ENCODE measurements at regions not wholly inside any gene's neighbourhood (a gene's known extent, or its start where the extent isn't known, plus 50 kb on each side); places are given as distances from the start of the nearest gene placed in this dataset.

DNA sequence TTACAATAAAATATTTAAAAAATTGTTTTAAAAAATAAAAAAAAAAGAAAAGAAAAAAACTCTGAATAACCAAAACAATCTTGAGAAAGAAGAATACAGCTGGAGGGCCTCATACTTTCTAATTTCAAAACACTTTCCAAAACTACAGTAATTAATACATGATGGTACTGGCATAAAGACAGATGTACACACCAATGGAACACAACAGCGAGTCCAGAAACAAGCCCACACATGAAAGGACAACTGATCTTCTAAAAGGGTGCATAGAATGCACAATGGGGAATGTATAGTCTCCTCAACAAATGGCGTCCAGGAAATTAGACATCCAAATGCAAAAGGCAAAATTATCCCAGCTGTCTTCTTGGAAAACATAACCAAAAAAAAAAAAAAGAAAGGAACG lies 99.6 kb downstream of the LURAP1L start:
- 97% methylated on average over 2 of the region's 3 CpGs for WGBS
- Histone ChIP-seq H3K4me1 (ENCODE audit: insufficient read depth, low read length) (no peaks in the 10 kb centered on the region), H3K4me3 (ENCODE audit: low read length) (no peak overlapping the region), H3K36me3 (ENCODE audit: insufficient read depth, low read length) (no peaks in the 10 kb centered on the region), H3K27me3 (ENCODE audit: insufficient read depth, low read length) (no peaks in the 10 kb centered on the region), H3K27ac (ENCODE audit: low read depth, low read length) (no peak overlapping the region), H3K9me3 (ENCODE audit: insufficient read depth, low read depth, low read length) (no peaks in the 10 kb centered on the region), H3K9ac (ENCODE audit: low read depth, low read length) (no peak overlapping the region)

DNA sequence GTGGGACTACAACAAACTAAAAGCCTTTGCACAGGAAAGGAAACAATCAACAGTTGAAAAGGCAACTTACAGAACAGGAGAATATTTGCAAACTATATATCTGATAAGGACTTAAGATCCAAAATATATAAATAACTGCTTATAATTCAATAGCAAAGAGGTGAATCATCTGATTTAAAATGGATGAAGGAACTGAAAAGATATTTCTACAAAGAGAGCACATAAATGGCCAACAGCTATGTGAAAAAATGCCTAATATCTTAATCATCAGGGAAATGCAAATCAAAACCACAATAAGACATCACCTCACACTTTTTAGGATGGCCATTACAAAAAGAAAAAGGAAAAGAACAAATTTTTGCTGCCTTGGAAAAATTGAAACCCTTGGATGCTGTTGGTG lies 100.4 kb downstream of the LURAP1L start:
- Histone ChIP-seq H3K9me3 (ENCODE audit: insufficient read depth, low read depth, low read length) (no peaks in the 10 kb centered on the region), H3K9ac (ENCODE audit: low read depth, low read length) (no peak overlapping the region), H3K27me3 (ENCODE audit: insufficient read depth, low read length) (no peaks in the 10 kb centered on the region), H3K36me3 (ENCODE audit: insufficient read depth, low read length) (no peaks in the 10 kb centered on the region), H3K4me1 (ENCODE audit: insufficient read depth, low read length) (no peaks in the 10 kb centered on the region), H3K27ac (ENCODE audit: low read depth, low read length) (no peak overlapping the region), H3K4me3 (ENCODE audit: low read length) (no peak overlapping the region)

GRCh38 chr9:12876872-12877271 lies 102.1 kb downstream of the LURAP1L start:
- Histone ChIP-seq H3K27ac (ENCODE audit: low read depth, low read length) (no peak overlapping the region), H3K36me3 (ENCODE audit: insufficient read depth, low read length) (no peaks in the 10 kb centered on the region), H3K4me1 (ENCODE audit: insufficient read depth, low read length) (no peaks in the 10 kb centered on the region), H3K27me3 (ENCODE audit: insufficient read depth, low read length) (no peaks in the 10 kb centered on the region), H3K9me3 (ENCODE audit: insufficient read depth, low read depth, low read length) (no peaks in the 10 kb centered on the region), H3K4me3 (ENCODE audit: low read length) (no peak overlapping the region), H3K9ac (ENCODE audit: low read depth, low read length) (no peak overlapping the region)
- WGBS: 47% methylated on average over 2 of the region's 2 CpGs

GRCh38 chr9:12878351-12878978 lies 103.6 kb downstream of the LURAP1L start:
- 77% methylated on average over 2 of the region's 5 CpGs for WGBS
- Histone ChIP-seq H3K9ac (ENCODE audit: low read depth, low read length) (no peak overlapping the region), H3K27ac (ENCODE audit: low read depth, low read length) (no peak overlapping the region), H3K36me3 (ENCODE audit: insufficient read depth, low read length) (no peaks in the 10 kb centered on the region), H3K4me1 (ENCODE audit: insufficient read depth, low read length) (no peaks in the 10 kb centered on the region), H3K9me3 (ENCODE audit: insufficient read depth, low read depth, low read length) (no peaks in the 10 kb centered on the region), H3K27me3 (ENCODE audit: insufficient read depth, low read length) (no peaks in the 10 kb centered on the region), H3K4me3 (ENCODE audit: low read length) (no peak overlapping the region)

DNA sequence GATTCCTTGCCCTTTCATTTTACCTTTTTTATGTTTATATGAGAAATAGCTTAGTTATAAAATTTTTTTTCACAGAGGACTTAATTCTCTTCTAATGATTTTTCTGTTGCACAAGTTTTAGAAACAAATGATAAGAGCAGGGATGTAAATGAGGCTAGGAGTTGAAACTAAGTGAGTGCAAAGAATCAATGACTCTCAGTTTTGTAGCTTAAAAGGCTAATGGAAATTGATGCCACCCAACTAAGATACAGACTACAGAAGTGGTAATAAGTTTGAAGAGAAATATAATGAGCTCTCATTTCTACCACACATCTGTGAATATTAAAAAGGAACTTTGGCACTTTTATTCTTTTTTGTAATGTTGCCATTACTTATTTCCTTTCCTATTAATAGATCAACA lies 105.1 kb downstream of the LURAP1L start:
- H3K9ac ChIP-seq (ENCODE audit: low read depth, low read length): no peak overlapping the region
- H3K36me3 ChIP-seq (ENCODE audit: insufficient read depth, low read length): no peaks in the 10 kb centered on the region
- no peak overlapping the region for H3K4me3 ChIP-seq (ENCODE audit: low read length)
- no peak overlapping the region for H3K27ac ChIP-seq (ENCODE audit: low read depth, low read length)
- no peaks in the 10 kb centered on the region for H3K27me3 ChIP-seq (ENCODE audit: insufficient read depth, low read length)
- H3K4me1 ChIP-seq (ENCODE audit: insufficient read depth, low read length): no peaks in the 10 kb centered on the region
- no peaks in the 10 kb centered on the region for H3K9me3 ChIP-seq (ENCODE audit: insufficient read depth, low read depth, low read length)

DNA sequence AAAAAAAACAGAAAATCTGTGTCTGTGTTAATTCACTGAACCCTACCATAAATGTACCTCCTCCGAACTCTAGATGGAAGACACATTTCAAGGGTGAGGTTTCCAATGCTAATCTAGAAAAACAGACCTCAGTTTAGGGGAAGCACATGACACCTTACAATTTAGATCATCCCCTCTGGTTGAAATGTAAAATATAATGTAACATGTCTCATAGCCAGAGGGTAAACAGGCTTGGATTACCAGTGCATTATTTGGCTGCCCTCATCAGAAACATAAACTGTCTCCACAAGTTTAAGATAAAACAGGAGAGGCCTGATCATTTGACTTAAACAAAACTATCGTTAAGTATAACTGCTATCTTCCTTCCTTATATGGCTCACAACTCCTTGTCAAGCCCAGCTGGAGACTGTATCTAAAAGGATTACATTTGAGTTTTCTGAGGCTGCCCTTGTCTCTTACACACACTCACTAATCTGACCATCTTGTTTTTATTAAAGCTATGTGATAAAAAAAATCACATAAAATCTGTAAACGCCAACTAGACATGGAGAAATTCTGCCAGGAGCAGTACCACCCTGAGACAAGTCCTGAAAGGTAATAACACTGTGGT lies 105.7 kb downstream of the LURAP1L start:
- WGBS: 85% methylated on average over 3 of the region's 3 CpGs
- Histone ChIP-seq H3K36me3 (ENCODE audit: insufficient read depth, low read length) (no peaks in the 10 kb centered on the region), H3K9me3 (ENCODE audit: insufficient read depth, low read depth, low read length) (no peaks in the 10 kb centered on the region), H3K27me3 (ENCODE audit: insufficient read depth, low read length) (no peaks in the 10 kb centered on the region), H3K9ac (ENCODE audit: low read depth, low read length) (no peak overlapping the region), H3K4me1 (ENCODE audit: insufficient read depth, low read length) (no peaks in the 10 kb centered on the region), H3K4me3 (ENCODE audit: low read length) (no peak overlapping the region), H3K27ac (ENCODE audit: low read depth, low read length) (no peak overlapping the region)

- no peak overlapping the region for H3K4me3 ChIP-seq (ENCODE audit: low read length)
- no peak overlapping the region for H3K27ac ChIP-seq (ENCODE audit: low read depth, low read length)
- no peaks in the 10 kb centered on the region for H3K27me3 ChIP-seq (ENCODE audit: insufficient read depth, low read length)
- no peaks in the 10 kb centered on the region for H3K4me1 ChIP-seq (ENCODE audit: insufficient read depth, low read length)
- 100% methylated on average over 2 of the region's 2 CpGs for WGBS
- no peaks in the 10 kb centered on the region for H3K36me3 ChIP-seq (ENCODE audit: insufficient read depth, low read length)
- no peaks in the 10 kb centered on the region for H3K9me3 ChIP-seq (ENCODE audit: insufficient read depth, low read depth, low read length)
- no peak overlapping the region for H3K9ac ChIP-seq (ENCODE audit: low read depth, low read length)
These were observed 107.6 kb downstream of the LURAP1L start for GRCh38 chr9:12882430-12882829.

- no peak overlapping the region for H3K4me3 ChIP-seq (ENCODE audit: low read length)
- no peak overlapping the region for H3K9ac ChIP-seq (ENCODE audit: low read depth, low read length)
- no peaks in the 10 kb centered on the region for H3K4me1 ChIP-seq (ENCODE audit: insufficient read depth, low read length)
- H3K27me3 ChIP-seq (ENCODE audit: insufficient read depth, low read length): no peaks in the 10 kb centered on the region
- no peaks in the 10 kb centered on the region for H3K36me3 ChIP-seq (ENCODE audit: insufficient read depth, low read length)
- no peaks in the 10 kb centered on the region for H3K9me3 ChIP-seq (ENCODE audit: insufficient read depth, low read depth, low read length)
- no peak overlapping the region for H3K27ac ChIP-seq (ENCODE audit: low read depth, low read length)
- 77% methylated on average over 3 of the region's 4 CpGs for WGBS
These were observed 110.0 kb downstream of the LURAP1L start for GRCh38 chr9:12884736-12885395.

- Histone ChIP-seq H3K4me1 (ENCODE audit: insufficient read depth, low read length) (no peaks in the 10 kb centered on the region), H3K9me3 (ENCODE audit: insufficient read depth, low read depth, low read length) (no peaks in the 10 kb centered on the region), H3K9ac (ENCODE audit: low read depth, low read length) (no peak overlapping the region), H3K27ac (ENCODE audit: low read depth, low read length) (no peak overlapping the region), H3K36me3 (ENCODE audit: insufficient read depth, low read length) (no peaks in the 10 kb centered on the region), H3K4me3 (ENCODE audit: low read length) (no peak overlapping the region), H3K27me3 (ENCODE audit: insufficient read depth, low read length) (no peaks in the 10 kb centered on the region)
- 96% methylated on average over 2 of the region's 2 CpGs for WGBS
These were observed 114.7 kb downstream of the LURAP1L start for GRCh38 chr9:12889402-12890106.

- H3K9me3 ChIP-seq (ENCODE audit: insufficient read depth, low read depth, low read length): no peaks in the 10 kb centered on the region
- no peaks in the 10 kb centered on the region for H3K27me3 ChIP-seq (ENCODE audit: insufficient read depth, low read length)
- H3K4me3 ChIP-seq (ENCODE audit: low read length): no peak overlapping the region
- no peaks in the 10 kb centered on the region for H3K36me3 ChIP-seq (ENCODE audit: insufficient read depth, low read length)
- no CpG with 5 or more reads among the region's 1 CpG for whole genome bisulfite sequencing
- H3K4me1 ChIP-seq (ENCODE audit: insufficient read depth, low read length): no peaks in the 10 kb centered on the region
- H3K27ac ChIP-seq (ENCODE audit: low read depth, low read length): no peak overlapping the region
- H3K9ac ChIP-seq (ENCODE audit: low read depth, low read length): no peak overlapping the region
These were observed 116.8 kb downstream of the LURAP1L start for GRCh38 chr9:12891588-12891987.

DNA sequence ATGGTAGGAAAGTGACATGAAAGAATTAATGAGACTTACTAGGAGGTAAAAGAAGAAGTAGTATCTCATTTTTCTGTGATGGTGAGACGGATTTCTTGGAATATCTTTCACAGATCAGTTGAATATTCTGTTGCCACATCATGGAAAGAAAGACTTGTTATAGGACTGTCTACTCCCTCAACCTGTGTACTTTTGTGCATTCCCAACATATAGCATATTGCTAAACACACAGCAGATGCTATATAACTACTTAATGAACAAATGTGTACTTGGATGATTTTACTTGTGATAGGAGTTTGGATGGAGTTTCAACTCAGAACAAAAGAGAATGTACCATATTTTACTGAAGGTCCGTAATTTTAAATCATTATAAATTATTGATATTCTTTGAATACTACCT lies 128.5 kb downstream of the LURAP1L start:
- no peaks in the 10 kb centered on the region for H3K27me3 ChIP-seq (ENCODE audit: insufficient read depth, low read length)
- no peak overlapping the region for H3K4me3 ChIP-seq (ENCODE audit: low read length)
- no peaks in the 10 kb centered on the region for H3K9me3 ChIP-seq (ENCODE audit: insufficient read depth, low read depth, low read length)
- H3K36me3 ChIP-seq (ENCODE audit: insufficient read depth, low read length): no peaks in the 10 kb centered on the region
- H3K9ac ChIP-seq (ENCODE audit: low read depth, low read length): no peak overlapping the region
- H3K4me1 ChIP-seq (ENCODE audit: insufficient read depth, low read length): no peaks in the 10 kb centered on the region
- H3K27ac ChIP-seq (ENCODE audit: low read depth, low read length): no peak overlapping the region
- 95% methylated on average over 1 of the region's 2 CpGs for WGBS
